ENCODE measurements at regions not wholly inside any gene's neighbourhood (a gene's known extent, or its start where the extent isn't known, plus 50 kb on each side); places are given as distances from the start of the nearest gene placed in this dataset.

- no peak for DNase-seq (ENCODE audit: low spot score)
Measured at GRCh38 chr1:237999426-238000052, 108.8 kb upstream of the ZP4 start.

GRCh38 chr1:237998581-237998980 is 107.9 kb upstream of the ZP4 start:
- DNase-seq (ENCODE audit: low spot score): no peak

- DNase-seq (ENCODE audit: low spot score): no peak
Measured at GRCh38 chr1:237983496-237983895, 92.8 kb upstream of the ZP4 start.

GRCh38 chr1:237981223-237981622 is 90.5 kb upstream of the ZP4 start:
- DNase-seq (ENCODE audit: low spot score): no peak

GRCh38 chr1:237976331-237976730 is 85.6 kb upstream of the ZP4 start:
- no peak for DNase-seq (ENCODE audit: low spot score)

- no peak for DNase-seq (ENCODE audit: low spot score)
Measured at GRCh38 chr1:237975903-237976302, 85.2 kb upstream of the ZP4 start.

- DNase-seq (ENCODE audit: low spot score): no peak
Measured at GRCh38 chr1:237975376-237975775, 84.7 kb upstream of the ZP4 start.

- DNase-seq (ENCODE audit: low spot score): no peak
Measured at GRCh38 chr1:237972186-237972585, 81.5 kb upstream of the ZP4 start.

GRCh38 chr1:237962985-237963384 is 72.3 kb upstream of the ZP4 start:
- no peak for DNase-seq (ENCODE audit: low spot score)

GRCh38 chr1:237961754-237962153 is 71.0 kb upstream of the ZP4 start:
- DNase-seq (ENCODE audit: low spot score): no peak

- DNase-seq (ENCODE audit: low spot score): no peak
Measured at GRCh38 chr1:237959838-237960237, 69.1 kb upstream of the ZP4 start.

- no peak for DNase-seq (ENCODE audit: low spot score)
Measured at GRCh38 chr1:237953238-237953637, 62.5 kb upstream of the ZP4 start.

All from CD4-positive, alpha-beta T cell treated with Interleukin-15 for 4 hours (primary cell).